NCI-H1048 (cell line): ENCODE measurements at regions not wholly inside any gene's neighbourhood (a gene's known extent, or its start where the extent isn't known, plus 50 kb on each side); places are given as distances from the start of the nearest gene placed in this dataset.

Source experiments
- DNase-seq: peaks from one replicate; lab custom pipeline; 2025; lab: John Stamatoyannopoulos, UW

- DNase-seq = no peak
These were observed 1134.0 kb downstream of the XPNPEP1 start for GRCh38 chr10:108789336-108789735.

GRCh38 chr10:108788891-108789290 lies 1134.4 kb downstream of the XPNPEP1 start:
- DNase-seq = no peak

- DNase-seq = no peak
These were observed 1135.4 kb downstream of the XPNPEP1 start for GRCh38 chr10:108787932-108788331.

- no peak for DNase-seq
These were observed 1138.3 kb downstream of the XPNPEP1 start for GRCh38 chr10:108785011-108785410.

GRCh38 chr10:108784534-108784933 lies 1138.8 kb downstream of the XPNPEP1 start:
- DNase-seq = no peak

- DNase-seq = no peak
These were observed 1139.4 kb downstream of the XPNPEP1 start for GRCh38 chr10:108783897-108784296.

GRCh38 chr10:108782411-108782810 lies 1140.9 kb downstream of the XPNPEP1 start:
- no peak for DNase-seq

- no peak for DNase-seq
These were observed 1143.8 kb downstream of the XPNPEP1 start for GRCh38 chr10:108779501-108779900.

GRCh38 chr10:108775911-108776475 lies 1147.3 kb downstream of the XPNPEP1 start:
- no peak for DNase-seq

GRCh38 chr10:108771106-108771505 lies 1152.2 kb downstream of the XPNPEP1 start:
- DNase-seq = no peak

- DNase-seq = no peak
These were observed 1157.5 kb downstream of the XPNPEP1 start for GRCh38 chr10:108765794-108766193.

- DNase-seq = no peak
These were observed 1165.4 kb downstream of the XPNPEP1 start for GRCh38 chr10:108757946-108758345.

GRCh38 chr10:108755646-108756045 lies 1167.7 kb downstream of the XPNPEP1 start:
- DNase-seq = no peak

- DNase-seq = no peak
These were observed 1170.0 kb downstream of the XPNPEP1 start for GRCh38 chr10:108753326-108753725.

GRCh38 chr10:108749042-108749441 lies 1174.3 kb downstream of the XPNPEP1 start:
- DNase-seq = no peak

- no peak for DNase-seq
These were observed 1187.2 kb downstream of the XPNPEP1 start for GRCh38 chr10:108736111-108736510.

GRCh38 chr10:108735380-108735779 lies 1187.9 kb downstream of the XPNPEP1 start:
- DNase-seq = no peak

- no peak for DNase-seq
These were observed 1201.4 kb downstream of the XPNPEP1 start for GRCh38 chr10:108721874-108722273.

- DNase-seq = no peak
These were observed 1207.0 kb downstream of the XPNPEP1 start for GRCh38 chr10:108716352-108716751.

GRCh38 chr10:108709927-108710722 lies 1213.2 kb downstream of the XPNPEP1 start:
- DNase-seq = no peak

- DNase-seq = no peak
These were observed 1214.9 kb downstream of the XPNPEP1 start for GRCh38 chr10:108708363-108708762.

GRCh38 chr10:108696792-108697477 lies 1226.4 kb downstream of the XPNPEP1 start:
- no peak for DNase-seq

GRCh38 chr10:108691126-108691525 lies 1232.2 kb downstream of the XPNPEP1 start:
- no peak for DNase-seq
